Ovary (tissue), 7 donors: ENCODE measurements at regions not wholly inside any gene's neighbourhood (a gene's known extent, or its start where the extent isn't known, plus 50 kb on each side); places are given as distances from the start of the nearest gene placed in this dataset.

Experiments
- DNase-seq, 5 donors: peaks; one replicate each; pipeline ENCODE4 v3.0.0-alpha.2; 2019 to 2020
- H3K27ac ChIP-seq, 2 donors: fragments of 200-600 bp; one replicate each; pipeline versions ENCODE4 v1.5.1 to v1.8.0; 2019 to 2022
- H3K27me3 ChIP-seq: fragments of 200-600 bp; one replicate; pipeline ENCODE4 v1.8.0; 2022
- H3K36me3 ChIP-seq: fragments of 200-600 bp; sonication (generic); one replicate; pipeline ENCODE4 v1.5.1; 2019
- H3K4me1 ChIP-seq: one replicate; pipeline ENCODE4 v1.8.1; 2013; ENCODE audit warnings: mild to moderate bottlenecking, moderate library complexity; ENCODE audit not compliant: insufficient read depth
- H3K4me3 ChIP-seq: fragments of 200-600 bp; sonication (generic); one replicate; pipeline ENCODE4 v1.5.1; 2017
- H3K9me3 ChIP-seq, 2 donors: fragments of 200-600 bp in 1 of 2; sonication (generic) in 1 of 2; one replicate each; pipeline versions ENCODE4 v1.5.1 to v1.8.1; 2013 to 2019; ENCODE audit warnings: mild to moderate bottlenecking in 1 of 2, moderate library complexity in 1 of 2
- CTCF ChIP-seq, 3 donors: fragments of 450-650 bp in 2 of 3; fragments of 200-600 bp in 1 of 3; IDR thresholded peaks; one replicate each; pipeline versions ENCODE4 v1.5.1 to v1.8.0; 2016 to 2022; ENCODE audit warnings: antibody characterized with exemption in 3 of 3, mild to moderate bottlenecking in 1 of 3
- EP300 ChIP-seq: sonication (generic); formaldehyde crosslinking; IDR thresholded peaks from one replicate; pipeline ENCODE4 v1.6.1; 2017; ENCODE audit warnings: antibody characterized with exemption
- POLR2A ChIP-seq: fragments of 450-650 bp; IDR thresholded peaks from one replicate; pipeline ENCODE4 v1.6.1; 2017; ENCODE audit warnings: antibody characterized with exemption, mild to moderate bottlenecking, moderate library complexity
- WGBS, 3 donors: extraction: QIAGEN DNeasy Blood & Tissue Kit in 1 of 3; methylation state at CpG; one replicate each; pipeline versions ENCODE4 v1.1.5 to v1.1.7; 2013 to 2017; 5-methylcytosine and 5-hydroxymethylcytosine counted together
- intact Hi-C, 4 donors: fragments of 100-400 bp; cut with DNase I; formaldehyde crosslinking; loops; one replicate each; pipeline versions ENCODE4 v1.11.0 to v1.15.1; 2022 to 2023
- donor health status: DM: no; HTN: no; CAD: no; lungs with moderate emphysema.
- donor health status: DM: no; HTN: no; CAD: no.
- donor health status: Bipolar disorder and iron deficiency.
- donor health status: DM: no; HTN: no; CAD: no.
- donor health status: DM: yes; HTN: yes; CAD: no.

GRCh38 chr16:9169094-9169493 is 77.7 kb downstream of the HAPSTR1 start:
- intact Hi-C loops, result no loop called here
- TF ChIP-seq POLR2A, result no peak
- no peak for TF ChIP-seq EP300
- TF ChIP-seq CTCF (IDR thresholded peaks at IDR 0.05), result no peak
- no peak overlapping the region for H3K27ac ChIP-seq
- no peaks in the 10 kb centered on the region for H3K27me3 ChIP-seq
- H3K4me3 ChIP-seq, result no peak overlapping the region
- no peaks in the 10 kb centered on the region for H3K36me3 ChIP-seq
- H3K9me3 ChIP-seq, result no peaks in the 10 kb centered on the region
- DNase-seq, result no peak
- H3K4me1 ChIP-seq, result no peaks in the 10 kb centered on the region
- WGBS, 3 donors, result 79 to 85% (median 80%) methylated on average over 7 of the region's 7 CpGs

GRCh38 chr16:9170470-9170869 is 79.0 kb downstream of the HAPSTR1 start:
- WGBS, 3 donors, result 81 to 87% (median 84%) methylated on average over 12 of the region's 12 CpGs
- Histone ChIP-seq H3K36me3 (no peaks in the 10 kb centered on the region), H3K27ac (no peak overlapping the region), H3K4me3 (no peak overlapping the region), H3K4me1 (no peaks in the 10 kb centered on the region), H3K9me3 (no peaks in the 10 kb centered on the region), H3K27me3 (no peaks in the 10 kb centered on the region)
- no peak for TF ChIP-seq CTCF (IDR thresholded peaks at IDR 0.05)
- TF ChIP-seq POLR2A, result no peak
- no peak for TF ChIP-seq EP300
- intact Hi-C loops, result no loop called here
- no peak for DNase-seq

- intact Hi-C loops, result no loop called here
Measured at GRCh38 chr16:9176547-9177418, 85.3 kb downstream of the HAPSTR1 start.

GRCh38 chr16:9177861-9178260 is 86.4 kb downstream of the HAPSTR1 start:
- Histone ChIP-seq H3K4me3 (no peak overlapping the region), H3K4me1 (no peaks in the 10 kb centered on the region), H3K27me3 (no peaks in the 10 kb centered on the region), H3K9me3 (no peaks in the 10 kb centered on the region), H3K27ac (no peak overlapping the region), H3K36me3 (no peaks in the 10 kb centered on the region)
- WGBS, 3 donors, result 73 to 83% (median 75%) methylated on average over 6 of the region's 6 CpGs
- no peak for DNase-seq
- intact Hi-C loops, result no loop called here
- TF ChIP-seq CTCF (IDR thresholded peaks at IDR 0.05) (no peak), POLR2A (no peak), EP300 (no peak)

More at GRCh38 chr16:9176547-9177418, 85.3 kb downstream of the HAPSTR1 start:
- Histone ChIP-seq H3K36me3 (no peaks in the 10 kb centered on the region), H3K27ac (no peak overlapping the region), H3K9me3 (no peaks in the 10 kb centered on the region), H3K27me3 (no peaks in the 10 kb centered on the region), H3K4me3 (no peak overlapping the region), H3K4me1 (no peaks in the 10 kb centered on the region)
- DNase-seq, result no peak
- WGBS, 3 donors, result 61 to 75% (median 63%) methylated on average over 9 of the region's 9 CpGs
- no peak for TF ChIP-seq CTCF (IDR thresholded peaks at IDR 0.05)
- no peak for TF ChIP-seq POLR2A
- no peak for TF ChIP-seq EP300
